Mesenchymal stem cell (in vitro differentiated cells and primary cell): ENCODE measurements at regions not wholly inside any gene's neighbourhood (a gene's known extent, or its start where the extent isn't known, plus 50 kb on each side); places are given as distances from the start of the nearest gene placed in this dataset.

ENCODE experiments used
- DNase-seq: peaks from one replicate; pipeline ENCODE4 v3.0.0-alpha.2; 2013
- H2AFZ ChIP-seq: one replicate; pipeline ENCODE4 v1.6.1; 2013; ENCODE audit warnings: low read depth, mild to moderate bottlenecking, control low read depth, inconsistent platforms, low read length, moderate library complexity
- H2AK5ac ChIP-seq: 2 replicates; pipeline ENCODE4 v1.6.1; 2013; ENCODE audit warnings: low read length, moderate library complexity, mild to moderate bottlenecking, inconsistent platforms; ENCODE audit not compliant: severe bottlenecking
- H2BK120ac ChIP-seq: one replicate; pipeline ENCODE4 v1.6.1; 2013; ENCODE audit warnings: low read depth, mild to moderate bottlenecking, inconsistent platforms, low read length, moderate library complexity
- H2BK12ac ChIP-seq, 2 experiments: one replicate each; pipeline ENCODE4 v1.6.1; 2013; ENCODE audit warnings: inconsistent platforms in 2 of 2, low read length in 2 of 2, mild to moderate bottlenecking in 2 of 2, moderate library complexity in 2 of 2, control low read depth in 1 of 2
- H2BK15ac ChIP-seq: one replicate; pipeline ENCODE4 v1.6.1; 2013; ENCODE audit warnings: mild to moderate bottlenecking, low read depth, inconsistent platforms; ENCODE audit not compliant: poor library complexity, severe bottlenecking
- H2BK5ac ChIP-seq: 2 replicates; pipeline ENCODE4 v1.6.1; 2013; ENCODE audit warnings: low read depth, mild to moderate bottlenecking, low read length, control low read depth, inconsistent platforms; ENCODE audit not compliant: poor library complexity, severe bottlenecking
- H3K14ac ChIP-seq, 2 experiments: one replicate each; pipeline ENCODE4 v1.6.1; 2013; ENCODE audit warnings: inconsistent platforms in 2 of 2, low read length in 2 of 2, control low read depth in 1 of 2, mild to moderate bottlenecking in 1 of 2, moderate library complexity in 1 of 2
- H3K18ac ChIP-seq, 2 experiments: one replicate each; pipeline ENCODE4 v1.6.1; 2013; ENCODE audit warnings: inconsistent platforms in 2 of 2, low read length in 2 of 2, control low read depth in 1 of 2, low read depth in 1 of 2, mild to moderate bottlenecking in 1 of 2
- H3K23ac ChIP-seq, 2 experiments: one replicate each; pipeline ENCODE4 v1.6.1; 2013; ENCODE audit warnings: inconsistent platforms in 2 of 2, low read length in 2 of 2, mild to moderate bottlenecking in 2 of 2, moderate library complexity in 2 of 2, control low read depth in 1 of 2
- H3K27ac ChIP-seq: 2 replicates; pipeline ENCODE4 v1.5.1; 2013; ENCODE audit warnings: mild to moderate bottlenecking, moderate library complexity, low read length, control low read depth, inconsistent platforms; ENCODE audit not compliant: poor library complexity, severe bottlenecking
- H3K27me3 ChIP-seq, 2 experiments: 2 replicates each; pipeline versions ENCODE4 v1.6.1 to v1.7.0; 2013; ENCODE audit warnings: low read length in 2 of 2, mild to moderate bottlenecking in 2 of 2, moderate library complexity in 2 of 2, control low read depth in 1 of 2, inconsistent platforms in 1 of 2; ENCODE audit not compliant: control insufficient read depth in 1 of 2, insufficient read depth in 1 of 2
- H3K36me3 ChIP-seq, 2 experiments: 2 replicates each; pipeline versions ENCODE4 v1.6.1 to v1.7.0; 2013; ENCODE audit warnings: low read length in 2 of 2, control low read depth in 1 of 2, inconsistent platforms in 1 of 2, low read depth in 1 of 2, mild to moderate bottlenecking in 1 of 2; ENCODE audit not compliant: insufficient read depth in 2 of 2, control insufficient read depth in 1 of 2
- H3K4ac ChIP-seq, 2 experiments: one replicate each; pipeline ENCODE4 v1.6.1; 2013; ENCODE audit warnings: inconsistent platforms in 2 of 2, low read length in 2 of 2, mild to moderate bottlenecking in 2 of 2, moderate library complexity in 2 of 2, control low read depth in 1 of 2, low read depth in 1 of 2
- H3K4me1 ChIP-seq: 2 replicates; pipeline ENCODE4 v1.6.1; 2013; ENCODE audit warnings: low read depth, low read length, control low read depth; ENCODE audit not compliant: control insufficient read depth, insufficient read depth
- H3K4me2 ChIP-seq: 2 replicates; pipeline ENCODE4 v1.6.1; 2013; ENCODE audit warnings: low read length, mild to moderate bottlenecking, inconsistent platforms; ENCODE audit not compliant: poor library complexity, severe bottlenecking
- H3K4me3 ChIP-seq, 2 experiments: 2 replicates each; pipeline versions ENCODE4 v1.5.1 to v1.7.0; 2013; ENCODE audit warnings: low read length in 2 of 2, mild to moderate bottlenecking in 2 of 2, control low read depth in 1 of 2, low read depth in 1 of 2; ENCODE audit not compliant: insufficient read depth in 1 of 2
- H3K79me1 ChIP-seq: replicated peaks from 2 replicates; pipeline ENCODE4 v1.6.1; 2013; ENCODE audit warnings: mild to moderate bottlenecking, control low read depth, low read length, inconsistent platforms; ENCODE audit not compliant: poor library complexity, severe bottlenecking
- H3K9ac ChIP-seq: 2 replicates; pipeline ENCODE4 v1.7.0; 2013; ENCODE audit warnings: mild to moderate bottlenecking, low read length, moderate library complexity
- H3K9me3 ChIP-seq: 2 replicates; pipeline ENCODE4 v1.7.0; 2013; ENCODE audit warnings: mild to moderate bottlenecking, low read length; ENCODE audit not compliant: control insufficient read depth
- H4K8ac ChIP-seq: one replicate; pipeline ENCODE4 v1.6.1; 2013; ENCODE audit warnings: inconsistent platforms, mild to moderate bottlenecking, low read length, moderate library complexity
- H4K91ac ChIP-seq: one replicate; pipeline ENCODE4 v1.6.1; 2013; ENCODE audit warnings: mild to moderate bottlenecking, low read length, inconsistent platforms
- WGBS: methylation state at CpG from one replicate; pipeline ENCODE4 v1.1.7; 2013; ENCODE audit warnings: mixed read lengths; 5-methylcytosine and 5-hydroxymethylcytosine counted together

DNA sequence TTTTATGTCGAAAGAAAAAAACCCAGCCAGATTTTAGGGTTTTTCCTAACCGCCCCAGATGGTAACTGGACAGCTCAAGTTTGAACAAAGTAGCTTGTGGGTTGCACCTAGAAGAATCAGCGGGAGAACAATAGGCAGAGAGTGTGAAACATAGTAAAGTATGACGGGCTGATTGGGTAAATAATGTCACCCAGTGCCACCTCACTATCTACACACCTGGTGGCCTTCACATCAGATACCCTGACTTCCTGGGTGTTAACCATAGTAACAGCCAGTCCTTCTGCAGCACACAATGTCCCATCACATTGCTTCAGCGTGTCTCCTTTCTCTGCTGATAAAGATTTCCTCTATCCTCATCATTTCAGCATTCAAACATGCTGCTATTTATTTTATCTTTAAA is 159.1 kb upstream of the HS3ST1 start:
- Histone ChIP-seq H3K4me3 (no peak overlapping the region), H3K9ac (no peak overlapping the region), H3K14ac (no peak overlapping the region), H2BK12ac (peak overlapping the region in 1 of 2 experiments; percentile 41), H2AK5ac (peak overlapping the region; percentile 59), H3K4ac (no peak overlapping the region), H3K4me1 (no peaks in the 10 kb centered on the region), H2BK15ac (no peak overlapping the region), H3K36me3 (no peaks in the 10 kb centered on the region), H2BK120ac (no peak overlapping the region), H3K27ac (no peak overlapping the region), H3K9me3 (peaks cover 5% of the 10 kb centered on the region), H3K23ac (no peak overlapping the region), H4K8ac (no peak overlapping the region), H4K91ac (no peak overlapping the region), H2BK5ac (no peak overlapping the region), H3K4me2 (no peak overlapping the region), H3K79me1 (no peaks in the 10 kb centered on the region), H2AFZ (no peak overlapping the region), H3K27me3 (no peaks in the 10 kb centered on the region), H3K18ac (no peak overlapping the region)
- WGBS = 98% methylated on average over 4 of the region's 5 CpGs
- DNase-seq = no peak

DNA sequence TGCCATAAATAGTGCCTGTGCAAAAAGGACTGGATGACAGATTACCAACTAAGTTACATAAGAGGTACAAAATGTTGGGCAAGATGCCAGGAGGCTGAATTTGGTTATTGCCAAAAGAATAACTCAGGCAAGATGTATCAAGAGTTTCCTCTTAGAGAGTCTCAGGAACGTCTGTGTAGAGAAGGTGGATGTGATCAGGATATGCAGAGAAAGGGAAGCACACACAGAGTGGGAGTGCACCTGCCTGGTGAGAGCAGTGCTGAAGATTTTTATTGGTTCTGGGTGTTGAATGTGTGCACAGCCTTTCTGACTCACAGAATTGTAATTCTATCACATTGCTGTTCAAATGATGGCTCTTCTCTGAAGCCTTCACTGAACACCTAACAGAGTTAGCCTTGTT is 156.8 kb upstream of the HS3ST1 start:
- Histone ChIP-seq H3K36me3 (no peaks in the 10 kb centered on the region), H3K23ac (no peak overlapping the region), H3K9ac (no peak overlapping the region), H3K14ac (no peak overlapping the region), H3K9me3 (peaks cover 5% of the 10 kb centered on the region), H2AFZ (no peak overlapping the region), H4K8ac (no peak overlapping the region), H3K4me1 (no peaks in the 10 kb centered on the region), H2AK5ac (no peak overlapping the region), H3K18ac (no peak overlapping the region), H3K27me3 (no peaks in the 10 kb centered on the region), H4K91ac (no peak overlapping the region), H3K79me1 (no peaks in the 10 kb centered on the region), H3K4ac (no peak overlapping the region), H2BK12ac (no peak overlapping the region), H3K4me2 (no peak overlapping the region), H3K27ac (no peak overlapping the region), H3K4me3 (no peak overlapping the region), H2BK15ac (no peak overlapping the region), H2BK5ac (no peak overlapping the region), H2BK120ac (no peak overlapping the region)
- no peak for DNase-seq
- WGBS = 40% methylated on average over 1 of the region's 1 CpG

- H2BK12ac ChIP-seq = no peak overlapping the region
- no peaks in the 10 kb centered on the region for H3K36me3 ChIP-seq
- no peak for DNase-seq
- no peak overlapping the region for H2BK120ac ChIP-seq
- H4K8ac ChIP-seq = no peak overlapping the region
- no peak overlapping the region for H2BK15ac ChIP-seq
- H3K9me3 ChIP-seq = no peaks in the 10 kb centered on the region
- no peak overlapping the region for H2AFZ ChIP-seq
- no peak overlapping the region for H4K91ac ChIP-seq
- H3K79me1 ChIP-seq = no peaks in the 10 kb centered on the region
- H3K4ac ChIP-seq = no peak overlapping the region
- no peak overlapping the region for H3K4me2 ChIP-seq
- H2BK5ac ChIP-seq = no peak overlapping the region
- H3K9ac ChIP-seq = no peak overlapping the region
- H3K23ac ChIP-seq = no peak overlapping the region
- H2AK5ac ChIP-seq = no peak overlapping the region
- H3K14ac ChIP-seq = no peak overlapping the region
- no peak overlapping the region for H3K27ac ChIP-seq
- H3K4me3 ChIP-seq = no peak overlapping the region
- H3K27me3 ChIP-seq = no peaks in the 10 kb centered on the region
- no peak overlapping the region for H3K18ac ChIP-seq
- no peaks in the 10 kb centered on the region for H3K4me1 ChIP-seq
Measured at GRCh38 chr4:11568511-11568910, 139.8 kb upstream of the HS3ST1 start.

DNA sequence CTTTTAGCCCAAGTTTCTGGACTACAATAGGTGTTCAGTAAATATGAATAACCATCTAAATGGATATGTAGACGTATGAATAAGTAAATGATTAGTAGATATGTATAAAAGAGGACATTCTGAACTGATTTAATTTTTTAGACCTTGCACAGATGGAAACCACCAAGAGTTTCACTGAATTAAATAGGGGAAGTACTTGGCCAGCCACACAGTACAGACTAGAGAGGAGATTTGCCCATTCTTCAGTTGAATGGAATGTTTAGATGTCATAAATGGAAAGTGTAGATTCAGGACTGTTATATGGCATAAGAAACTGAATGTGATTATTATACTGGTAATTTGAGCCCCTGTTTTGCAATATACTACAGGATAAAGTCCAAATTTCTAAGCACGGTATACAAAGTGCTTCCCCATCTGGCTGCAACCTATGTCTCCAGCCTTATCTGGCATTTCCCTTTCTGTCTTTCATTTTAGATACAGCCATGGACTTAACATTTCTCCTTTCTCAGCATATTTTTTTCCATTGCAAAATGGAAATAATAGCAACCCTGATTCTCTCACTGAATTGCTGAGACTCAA is 137.8 kb upstream of the HS3ST1 start:
- no peaks in the 10 kb centered on the region for H3K36me3 ChIP-seq
- WGBS = 91% methylated on average over 2 of the region's 2 CpGs

More for the DNA sequence above, 137.8 kb upstream of the HS3ST1 start:
- no peak overlapping the region for H2BK15ac ChIP-seq
- H3K14ac ChIP-seq = no peak overlapping the region
- H3K79me1 ChIP-seq = no peaks in the 10 kb centered on the region
- H2BK5ac ChIP-seq = no peak overlapping the region
- no peak overlapping the region for H4K91ac ChIP-seq
- H3K18ac ChIP-seq = no peak overlapping the region
- no peak overlapping the region for H4K8ac ChIP-seq
- no peak overlapping the region for H2BK120ac ChIP-seq
- no peaks in the 10 kb centered on the region for H3K27me3 ChIP-seq
- H3K4me3 ChIP-seq = no peak overlapping the region
- DNase-seq = no peak
- no peak overlapping the region for H2AK5ac ChIP-seq
- no peak overlapping the region for H3K4ac ChIP-seq
- H2AFZ ChIP-seq = no peak overlapping the region
- H2BK12ac ChIP-seq = no peak overlapping the region
- no peaks in the 10 kb centered on the region for H3K9me3 ChIP-seq
- no peak overlapping the region for H3K27ac ChIP-seq
- H3K9ac ChIP-seq = no peak overlapping the region
- H3K23ac ChIP-seq = no peak overlapping the region
- H3K4me2 ChIP-seq = no peak overlapping the region
- no peaks in the 10 kb centered on the region for H3K4me1 ChIP-seq
